Left cardiac atrium (tissue), 4 donors: ENCODE measurements at regions not wholly inside any gene's neighbourhood (a gene's known extent, or its start where the extent isn't known, plus 50 kb on each side); places are given as distances from the start of the nearest gene placed in this dataset.
A peak's percentile ranks its signal among the peaks of the same experiment; 100 is the strongest.
"Not testable (repeated sequence)": the region's sequence is repeated elsewhere in the genome, so short reads cannot be mapped to it uniquely, and the experiment has no call there.

ENCODE experiments used
- ATAC-seq, 2 donors: fragments of 200-7000 bp; cut with Tn5 transposase; one replicate each; pipeline ENCODE4 v1.9.1; 2020; ENCODE audit warnings: mild to moderate bottlenecking in 2 of 2, moderate library complexity in 2 of 2
- DNase-seq: peaks from one replicate; pipeline ENCODE4 v3.0.0-alpha.2; 2020
- intact Hi-C, 2 donors: fragments of 100-400 bp; cut with DNase I; formaldehyde crosslinking; loops; one replicate each; pipeline versions ENCODE4 v1.14.1 to v1.15.1; 2022 to 2023
- donor health status: DM: no; HTN: yes; CAD: no.
- donor health status: DM: no; HTN: yes; CAD: no; lungs with severe emphysema.
- donor health status: DM: yes; HTN: yes; CAD: no.
- donor health status: Dilated cardiomyopathy.

DNA sequence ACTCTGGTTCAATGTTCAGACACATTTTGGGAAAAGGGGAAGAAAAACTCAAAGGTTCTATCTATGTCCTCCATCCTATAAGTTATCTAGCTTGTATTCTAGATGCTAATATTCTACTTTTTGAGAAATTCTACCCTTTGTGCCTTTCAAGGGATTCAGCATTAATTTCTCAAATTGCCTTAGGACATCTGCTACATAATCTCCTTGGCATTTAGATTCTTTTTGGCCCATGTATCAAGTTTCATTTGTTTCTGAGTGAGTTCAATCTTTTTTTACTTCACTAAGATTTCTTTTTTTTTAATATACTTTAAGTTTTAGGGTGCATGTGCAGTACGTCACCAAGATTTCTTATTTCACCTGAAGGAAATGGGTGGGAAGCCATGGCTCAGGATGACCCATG lies 232.7 kb upstream of the TENT5A start:
- ATAC-seq (no peak), DNase-seq (no peak)
- intact Hi-C loops = loop anchor here in 1 of 2 donors (10.0 kb wide), 1 partner anchor 230 kb away; the partner anchor contains the start of gene TENT5A

GRCh38 chr6:81984599-81984998 lies 232.1 kb upstream of the TENT5A start:
- ATAC-seq (no peak), DNase-seq (no peak)
- intact Hi-C loops = loop anchor here in 1 of 2 donors (10.0 kb wide), 1 partner anchor 230 kb away; the partner anchor contains the start of gene TENT5A

DNA sequence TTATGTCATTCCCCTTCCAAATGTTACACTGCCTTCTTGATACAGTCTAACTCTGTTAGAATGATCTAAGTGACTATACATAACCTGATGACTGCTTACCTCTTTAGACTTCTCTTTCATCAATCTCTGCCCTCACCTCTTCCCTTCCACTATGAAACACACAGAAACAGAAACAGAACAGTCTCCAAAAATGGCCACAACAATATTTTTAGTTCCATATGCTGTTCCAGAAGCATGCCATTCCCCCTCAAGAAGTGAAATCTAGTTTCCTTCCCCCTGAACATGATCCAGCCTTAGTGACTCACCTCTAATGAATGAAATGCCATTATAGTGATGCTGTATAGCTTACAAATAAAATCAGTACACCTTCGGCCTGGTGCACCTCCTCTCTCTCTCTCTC lies 229.3 kb upstream of the TENT5A start:
- no peak for DNase-seq
- peak in 1 of 2 donors; percentile 48 for ATAC-seq
- intact Hi-C loops = loop anchor here in 1 of 2 donors (10.0 kb wide), 1 partner anchor 227 kb away; the partner anchor contains the start of gene TENT5A

GRCh38 chr6:81979767-81980166 lies 227.3 kb upstream of the TENT5A start:
- DNase-seq = no peak
- no peak for ATAC-seq
- intact Hi-C loops = loop anchor here (5.0 to 10.0 kb wide), 2 partner anchors 225 to 737 kb away; partner anchors contain the start of gene TENT5A (in 1 of the 2)

DNA sequence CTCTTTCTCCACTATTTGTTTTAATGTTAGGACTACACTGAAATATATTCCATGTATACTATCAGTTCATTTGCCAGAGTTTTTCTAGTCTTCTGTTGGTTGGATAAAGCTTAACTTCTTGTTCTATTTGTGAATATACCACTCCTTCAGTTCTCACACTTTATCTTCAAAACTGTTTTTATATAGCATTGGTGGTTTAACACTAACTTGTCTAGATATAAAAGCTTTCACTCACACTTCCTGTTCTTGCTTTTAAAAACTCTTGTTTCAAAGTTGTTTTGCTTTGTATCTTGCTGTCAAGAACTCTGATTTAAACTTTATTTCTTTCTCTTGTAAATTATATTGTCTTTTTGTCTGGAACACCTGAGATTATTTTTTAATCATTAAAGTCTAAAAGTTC lies 226.8 kb upstream of the TENT5A start:
- intact Hi-C loops = loop anchor here in 1 of 2 donors (5.0 kb wide), 1 partner anchor 737 kb away; no protein-coding TSS in a partner anchor
- ATAC-seq = no peak
- no peak for DNase-seq

GRCh38 chr6:81978230-81978629 lies 225.7 kb upstream of the TENT5A start:
- ATAC-seq = no peak
- DNase-seq = no peak
- intact Hi-C loops = loop anchor here in 1 of 2 donors (5.0 kb wide), 1 partner anchor 736 kb away; no protein-coding TSS in a partner anchor

DNA sequence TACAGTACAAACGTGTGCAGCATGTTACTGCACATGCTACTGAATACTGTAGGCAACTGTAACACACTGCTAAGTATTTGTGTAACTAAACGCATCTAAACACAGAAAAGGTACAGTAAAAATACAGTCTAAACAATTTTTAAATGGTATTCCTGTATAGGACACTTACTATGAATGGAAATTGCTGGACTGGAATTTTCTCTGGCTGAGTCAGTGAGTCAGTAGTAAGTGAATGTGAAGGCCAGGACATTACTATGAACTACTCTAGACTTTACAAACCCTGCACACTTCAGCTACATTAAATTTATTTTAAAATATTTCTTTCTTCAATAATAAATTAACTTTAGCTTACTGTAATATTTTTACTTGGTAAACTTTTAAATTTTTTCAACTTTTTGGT lies 225.0 kb upstream of the TENT5A start:
- ATAC-seq (no peak), DNase-seq (no peak)
- intact Hi-C loops = loop anchor here in 1 of 2 donors (5.0 kb wide), 1 partner anchor 735 kb away; no protein-coding TSS in a partner anchor

- intact Hi-C loops = no loop called here
- ATAC-seq (no peak), DNase-seq (no peak)
Observed at GRCh38 chr6:81969814-81970213, 217.3 kb upstream of the TENT5A start.

DNA sequence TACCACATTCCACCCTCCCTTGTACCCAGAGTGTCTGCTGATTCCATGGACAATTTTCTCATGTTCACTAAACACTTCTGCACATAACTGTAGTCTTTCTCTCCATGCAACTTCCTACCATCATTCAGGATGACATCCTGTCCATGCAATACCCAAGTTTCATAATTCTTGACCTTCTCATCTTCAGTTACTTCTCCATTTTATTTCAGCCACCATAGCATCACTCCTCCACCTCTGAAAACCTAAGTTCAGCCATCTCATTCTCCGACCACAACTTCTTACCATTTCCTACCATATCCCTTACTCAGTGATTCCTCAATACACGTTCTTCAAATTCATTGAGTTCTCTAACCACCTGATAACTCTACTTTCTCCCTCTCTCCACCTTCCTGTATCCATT lies 216.5 kb upstream of the TENT5A start:
- intact Hi-C loops = no loop called here
- DNase-seq (no peak), ATAC-seq (no peak)

DNA sequence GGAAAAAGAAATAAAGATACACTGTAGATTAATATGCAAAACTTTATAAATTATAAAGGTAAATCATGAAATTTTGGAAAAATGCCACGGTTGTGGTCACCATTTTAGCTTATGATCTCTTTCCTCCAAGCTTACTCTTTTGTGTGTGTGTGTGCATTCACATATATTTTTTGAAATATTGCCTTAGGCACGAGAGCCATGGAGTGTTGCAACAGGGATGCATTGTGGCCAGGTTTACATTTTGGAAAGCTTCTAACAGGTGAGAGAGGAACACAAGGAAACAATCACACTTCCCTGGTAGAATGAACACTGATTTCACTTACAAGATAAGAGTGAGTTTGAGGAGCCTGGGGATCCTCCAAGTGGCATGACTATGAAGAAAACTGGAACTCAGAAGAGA lies 214.5 kb upstream of the TENT5A start:
- intact Hi-C loops = no loop called here
- ATAC-seq = no peak
- no peak for DNase-seq

DNA sequence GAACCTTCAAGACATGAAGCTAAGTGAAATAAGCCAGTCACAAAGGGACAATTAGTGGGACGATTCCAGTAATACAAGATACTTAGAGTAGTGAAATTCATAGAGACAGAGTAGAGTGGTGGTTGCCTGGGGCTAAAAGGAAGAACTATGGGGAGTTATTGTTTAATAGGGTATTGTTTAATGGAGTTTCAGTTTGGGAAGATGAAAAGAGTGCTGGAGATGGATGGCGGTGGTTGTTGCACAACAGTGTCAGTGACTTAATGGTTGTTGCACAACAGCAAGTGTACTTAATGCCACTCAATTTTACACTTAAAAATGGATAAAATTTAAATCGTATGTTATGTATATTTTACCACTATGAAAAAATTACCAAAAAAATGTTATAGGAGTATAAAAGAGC lies 209.7 kb upstream of the TENT5A start:
- DNase-seq (no peak), ATAC-seq (no peak)
- intact Hi-C loops = no loop called here

DNA sequence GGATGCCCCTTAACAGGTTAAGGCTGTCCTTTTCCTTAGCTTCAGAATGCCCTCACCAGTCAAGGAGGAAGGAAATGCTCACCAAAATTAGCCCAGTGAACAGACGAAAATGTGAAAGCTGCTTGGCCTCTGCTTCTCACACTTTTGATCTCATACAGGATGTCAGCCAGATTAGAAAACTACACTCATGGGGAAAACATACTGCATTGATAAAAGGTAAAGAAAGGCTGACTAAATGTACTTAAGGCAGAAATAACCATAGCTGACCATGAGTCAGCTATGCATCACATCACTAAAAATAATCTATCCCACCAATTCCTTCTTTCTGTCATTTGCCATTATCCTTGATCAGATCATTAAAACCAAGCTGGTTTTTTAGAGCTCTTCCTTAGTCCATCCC lies 198.4 kb upstream of the TENT5A start:
- DNase-seq = no peak
- intact Hi-C loops = no loop called here
- ATAC-seq = no peak

- intact Hi-C loops = no loop called here
- no peak for DNase-seq
- no peak for ATAC-seq
Observed at GRCh38 chr6:81948861-81949260, 196.4 kb upstream of the TENT5A start.

GRCh38 chr6:81948196-81948595 lies 195.7 kb upstream of the TENT5A start:
- ATAC-seq, DNase-seq, intact Hi-C loops: not testable (repeated sequence)

GRCh38 chr6:81944661-81945060 lies 192.2 kb upstream of the TENT5A start:
- DNase-seq = no peak
- no peak for ATAC-seq
- intact Hi-C loops = no loop called here

DNA sequence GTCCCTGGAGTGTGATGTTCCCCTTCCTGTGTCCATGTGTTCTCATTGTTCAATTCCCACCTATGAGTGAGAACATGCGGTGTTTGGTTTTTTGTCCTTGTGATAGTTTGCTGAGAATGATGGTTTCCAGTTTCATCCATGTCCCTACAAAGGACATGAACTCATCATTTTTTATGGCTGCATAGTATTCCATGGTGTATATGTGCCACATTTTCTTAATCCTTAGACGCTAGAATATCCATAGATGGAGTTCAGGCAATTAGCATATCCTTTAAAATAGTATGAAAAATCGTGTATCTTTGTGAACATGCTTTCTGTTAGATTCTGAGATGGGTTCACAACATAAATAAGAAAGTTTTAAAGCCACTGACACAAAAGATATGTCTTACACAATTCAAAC lies 190.4 kb upstream of the TENT5A start:
- ATAC-seq, DNase-seq, intact Hi-C loops: not testable (repeated sequence)

DNA sequence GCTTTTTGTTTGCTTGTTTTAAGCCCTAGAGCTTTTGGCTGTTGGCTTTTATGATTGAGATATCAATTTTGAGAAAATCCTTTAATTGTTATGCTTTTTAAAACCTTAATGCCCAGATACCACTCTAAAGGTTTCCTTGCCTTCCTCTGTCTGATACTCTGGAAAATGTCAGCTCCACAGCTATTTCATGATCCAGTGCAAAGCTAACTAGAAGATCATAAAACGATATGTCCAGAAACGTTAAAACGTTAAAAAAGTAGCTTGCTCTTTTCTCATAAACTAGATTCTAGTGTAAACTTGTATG lies 189.5 kb upstream of the TENT5A start:
- intact Hi-C loops = no loop called here
- ATAC-seq (no peak), DNase-seq (no peak)

- DNase-seq = no peak
- intact Hi-C loops = no loop called here
- ATAC-seq = no peak
Observed at GRCh38 chr6:81940451-81940985, 188.0 kb upstream of the TENT5A start.

GRCh38 chr6:81939766-81940165 lies 187.3 kb upstream of the TENT5A start:
- no peak for ATAC-seq

DNA sequence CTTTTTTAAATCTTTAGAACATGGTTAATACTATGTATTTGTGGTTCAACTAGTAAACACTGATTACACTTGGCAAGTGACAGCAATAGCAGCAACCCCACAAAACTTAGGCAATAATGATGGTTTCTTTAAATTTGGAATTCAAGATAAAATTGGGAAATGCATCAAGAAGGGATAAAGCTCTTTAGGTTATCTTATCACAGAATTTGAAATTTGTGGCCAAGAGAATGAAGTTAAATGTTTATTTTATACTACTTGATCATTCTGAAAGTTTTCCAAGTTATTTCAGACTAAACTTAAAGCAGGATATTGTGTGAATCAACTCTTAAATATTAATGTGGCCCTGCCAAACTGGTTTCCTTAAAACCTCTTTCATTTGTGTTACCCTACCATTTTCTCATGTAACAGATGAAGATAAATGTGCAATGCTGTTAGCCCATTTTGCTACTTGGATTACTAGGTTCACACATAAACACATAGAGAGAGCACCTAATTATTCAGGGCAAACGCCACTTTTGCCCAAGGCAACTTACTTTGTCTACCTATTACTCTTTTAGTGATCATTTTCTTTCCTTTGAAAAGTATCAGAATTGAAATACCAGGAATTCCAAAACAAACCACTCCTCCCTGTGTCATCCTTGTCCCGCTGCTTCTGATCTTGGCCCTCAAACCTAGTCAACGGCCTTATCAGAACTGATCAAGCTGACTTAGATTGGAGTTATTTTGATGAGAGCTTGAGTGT lies 186.7 kb upstream of the TENT5A start:
- intact Hi-C loops = no loop called here
- ATAC-seq (peak in 1 of 2 donors; percentile 30), DNase-seq (no peak)

More at GRCh38 chr6:81939766-81940165, 187.3 kb upstream of the TENT5A start:
- no peak for DNase-seq
- intact Hi-C loops = no loop called here
